NB4 (cell line): ENCODE measurements at regions not wholly inside any gene's neighbourhood (a gene's known extent, or its start where the extent isn't known, plus 50 kb on each side); places are given as distances from the start of the nearest gene placed in this dataset.

Experiments
- MYC ChIP-seq: IDR thresholded peaks from 2 replicates; pipeline ENCODE4 v1.6.1; 2011; ENCODE audit warnings: low read depth, low read length
- POLR2A ChIP-seq: IDR thresholded peaks from 2 replicates; pipeline ENCODE4 v1.6.1; 2011; ENCODE audit warnings: mild to moderate bottlenecking; ENCODE audit not compliant: insufficient read length; ENCODE audit errors: extremely low read depth
- TF ChIP-seq, protein P1 (sequence below): IDR thresholded peaks from one replicate; pipeline ENCODE4 v1.5.1; 2012; ENCODE audit warnings: low read depth, low read length
- TF ChIP-seq, protein P2 (sequence below): IDR thresholded peaks from 2 replicates; pipeline ENCODE4 v1.6.1; 2011; ENCODE audit warnings: low read depth, low read length

DNA sequence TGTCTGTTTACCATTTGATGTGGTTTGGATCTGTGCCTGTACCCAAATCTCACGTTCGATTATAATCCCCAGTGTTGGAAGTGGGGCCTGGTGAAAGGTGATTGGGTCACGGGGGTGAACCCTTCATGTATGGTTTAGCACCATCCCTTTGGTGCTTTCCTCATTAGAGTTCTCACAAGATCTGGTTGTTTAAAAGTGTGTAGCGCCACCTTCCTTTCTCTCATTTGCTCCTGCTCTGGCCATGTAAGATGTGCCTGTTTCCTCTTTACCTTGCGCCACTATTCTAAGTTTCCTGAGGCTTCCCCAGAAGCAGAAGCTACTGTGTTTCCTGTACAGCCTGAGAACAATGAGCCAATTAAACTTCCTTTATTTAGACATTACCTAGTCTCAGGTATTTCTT lies 610.7 kb upstream of the ADGRL3 start:
- TF ChIP-seq POLR2A (no peak), MYC (no peak)
- TF ChIP-seq, protein P1, sequence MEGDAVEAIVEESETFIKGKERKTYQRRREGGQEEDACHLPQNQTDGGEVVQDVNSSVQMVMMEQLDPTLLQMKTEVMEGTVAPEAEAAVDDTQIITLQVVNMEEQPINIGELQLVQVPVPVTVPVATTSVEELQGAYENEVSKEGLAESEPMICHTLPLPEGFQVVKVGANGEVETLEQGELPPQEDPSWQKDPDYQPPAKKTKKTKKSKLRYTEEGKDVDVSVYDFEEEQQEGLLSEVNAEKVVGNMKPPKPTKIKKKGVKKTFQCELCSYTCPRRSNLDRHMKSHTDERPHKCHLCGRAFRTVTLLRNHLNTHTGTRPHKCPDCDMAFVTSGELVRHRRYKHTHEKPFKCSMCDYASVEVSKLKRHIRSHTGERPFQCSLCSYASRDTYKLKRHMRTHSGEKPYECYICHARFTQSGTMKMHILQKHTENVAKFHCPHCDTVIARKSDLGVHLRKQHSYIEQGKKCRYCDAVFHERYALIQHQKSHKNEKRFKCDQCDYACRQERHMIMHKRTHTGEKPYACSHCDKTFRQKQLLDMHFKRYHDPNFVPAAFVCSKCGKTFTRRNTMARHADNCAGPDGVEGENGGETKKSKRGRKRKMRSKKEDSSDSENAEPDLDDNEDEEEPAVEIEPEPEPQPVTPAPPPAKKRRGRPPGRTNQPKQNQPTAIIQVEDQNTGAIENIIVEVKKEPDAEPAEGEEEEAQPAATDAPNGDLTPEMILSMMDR = no peak
- TF ChIP-seq, protein P2, sequence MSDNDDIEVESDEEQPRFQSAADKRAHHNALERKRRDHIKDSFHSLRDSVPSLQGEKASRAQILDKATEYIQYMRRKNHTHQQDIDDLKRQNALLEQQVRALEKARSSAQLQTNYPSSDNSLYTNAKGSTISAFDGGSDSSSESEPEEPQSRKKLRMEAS = no peak
